NCI-H345 treated with DMSO at 0.1 percent for 48 hours (cell line): ENCODE measurements at regions not wholly inside any gene's neighbourhood (a gene's known extent, or its start where the extent isn't known, plus 50 kb on each side); places are given as distances from the start of the nearest gene placed in this dataset.

Source experiments
- DNase-seq: peaks from one replicate; lab custom pipeline; 2025; ENCODE audit not compliant: unreplicated experiment; lab: John Stamatoyannopoulos, UW

DNA sequence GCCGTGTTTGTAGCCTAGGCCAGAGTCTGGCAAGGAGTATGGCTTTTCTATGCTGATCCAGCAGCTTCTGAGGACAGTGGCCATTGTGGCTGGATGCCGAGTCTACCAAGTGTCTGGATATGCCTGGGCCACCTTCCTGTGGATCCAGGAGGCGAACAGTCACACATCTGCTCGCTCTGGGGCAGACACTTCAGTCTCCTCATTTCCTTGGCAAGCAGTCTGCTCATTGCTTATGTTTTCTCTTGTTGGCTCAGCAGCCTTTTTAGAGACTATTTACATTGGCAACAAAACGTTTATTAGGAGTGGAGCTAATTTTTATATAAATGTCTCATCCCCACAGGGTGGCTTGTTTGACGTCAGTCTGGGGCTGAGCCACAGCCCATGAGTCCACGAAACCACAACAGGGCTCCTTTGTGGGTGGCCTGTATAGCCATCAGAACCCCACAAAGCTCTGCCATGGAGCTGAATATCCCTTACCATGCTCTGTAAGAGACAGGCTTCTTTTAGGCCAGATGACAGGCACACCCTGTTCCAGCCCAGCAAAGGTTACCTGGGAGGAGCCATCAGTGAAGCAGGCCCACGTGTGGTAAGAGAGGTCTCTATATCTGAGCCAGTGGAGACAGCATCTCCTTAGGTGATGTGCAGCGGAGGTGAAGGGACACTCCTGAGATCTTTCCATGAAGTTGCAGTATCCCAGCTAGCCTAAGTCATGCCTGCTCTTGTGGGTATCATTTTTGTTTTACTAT, 221.7 kb downstream of the DIRAS2 start:
- DNase-seq: no peak

GRCh38 chr9:90421786-90422185, 220.8 kb downstream of the DIRAS2 start:
- DNase-seq: no peak

GRCh38 chr9:90423661-90424193, 218.9 kb downstream of the DIRAS2 start:
- no peak for DNase-seq

DNA sequence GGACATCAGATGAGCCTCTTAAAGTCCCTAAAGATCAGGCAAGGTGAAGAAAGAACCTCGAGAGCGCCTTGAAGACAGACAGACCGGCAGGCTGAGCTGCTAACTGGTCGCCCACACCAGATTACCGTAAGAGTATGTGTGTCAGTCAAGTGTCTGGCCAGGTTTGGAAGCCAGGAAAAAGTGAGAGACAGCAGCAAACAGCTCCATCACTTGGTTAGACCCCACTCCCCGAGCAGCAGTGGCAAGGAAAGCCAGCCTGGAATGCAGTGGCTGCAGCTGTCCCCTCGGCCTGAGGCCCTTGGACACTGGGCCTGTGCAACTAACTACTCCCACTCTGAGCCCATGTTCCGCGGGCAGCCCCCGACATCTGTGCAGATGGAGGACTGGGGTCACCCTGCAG, 214.1 kb downstream of the DIRAS2 start:
- DNase-seq: no peak

GRCh38 chr9:90432951-90433350, 209.7 kb downstream of the DIRAS2 start:
- DNase-seq: no peak

- DNase-seq: no peak
Observed at GRCh38 chr9:90433398-90433941, 209.2 kb downstream of the DIRAS2 start.

GRCh38 chr9:90441814-90442213, 200.8 kb downstream of the DIRAS2 start:
- DNase-seq: peak; percentile 20

GRCh38 chr9:90442723-90443122, 199.9 kb downstream of the DIRAS2 start:
- no peak for DNase-seq

DNA sequence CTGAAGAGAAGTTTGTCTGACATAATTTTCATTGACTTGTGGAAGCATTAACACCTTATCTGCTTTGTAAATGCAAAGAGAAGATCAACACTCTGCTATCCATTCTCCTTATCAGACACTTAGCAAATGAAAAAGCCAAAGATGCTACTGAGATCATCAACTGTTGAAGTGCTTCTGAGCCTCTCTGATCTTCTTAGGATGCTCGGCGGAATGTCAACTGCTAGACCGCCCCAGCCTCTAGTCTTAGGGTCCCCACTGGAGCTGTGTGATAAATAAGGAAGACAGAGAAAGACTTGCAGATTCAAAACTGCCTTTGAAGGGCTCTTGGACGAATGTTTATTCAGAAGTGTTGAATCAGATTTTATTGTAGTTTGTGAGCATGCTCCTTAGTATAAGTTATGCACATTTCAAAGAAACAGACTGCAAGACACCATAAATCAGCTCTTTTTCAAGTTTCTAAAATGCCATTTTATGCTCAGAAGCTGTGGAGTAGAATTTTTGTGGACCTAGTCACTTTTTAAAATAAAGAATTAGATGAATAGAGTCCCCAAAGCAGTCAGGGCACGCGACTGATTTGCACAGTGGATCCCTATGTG, 197.9 kb downstream of the DIRAS2 start:
- DNase-seq: no peak

DNA sequence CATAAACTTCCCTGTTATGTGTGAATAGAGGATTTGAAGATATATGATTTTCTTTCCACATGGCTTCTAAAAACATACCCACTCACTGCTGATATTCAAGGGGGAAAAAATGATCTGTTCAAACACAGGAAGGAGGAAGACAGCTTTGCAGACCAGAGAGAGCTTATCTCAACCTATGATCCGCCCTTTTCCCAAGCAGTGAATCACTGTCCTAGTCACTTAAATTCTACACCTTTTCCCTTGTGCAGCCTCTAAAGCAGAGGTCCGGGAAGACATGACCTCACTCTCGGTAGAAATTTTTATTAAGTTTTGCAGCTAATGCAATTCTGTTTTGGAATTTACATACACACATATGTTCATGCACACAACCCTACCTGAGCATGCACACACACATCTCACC, 197.2 kb downstream of the DIRAS2 start:
- DNase-seq: no peak

- no peak for DNase-seq
Observed at GRCh38 chr9:90446200-90446948, 196.2 kb downstream of the DIRAS2 start.

GRCh38 chr9:90447773-90448172, 194.9 kb downstream of the DIRAS2 start:
- DNase-seq: no peak

DNA sequence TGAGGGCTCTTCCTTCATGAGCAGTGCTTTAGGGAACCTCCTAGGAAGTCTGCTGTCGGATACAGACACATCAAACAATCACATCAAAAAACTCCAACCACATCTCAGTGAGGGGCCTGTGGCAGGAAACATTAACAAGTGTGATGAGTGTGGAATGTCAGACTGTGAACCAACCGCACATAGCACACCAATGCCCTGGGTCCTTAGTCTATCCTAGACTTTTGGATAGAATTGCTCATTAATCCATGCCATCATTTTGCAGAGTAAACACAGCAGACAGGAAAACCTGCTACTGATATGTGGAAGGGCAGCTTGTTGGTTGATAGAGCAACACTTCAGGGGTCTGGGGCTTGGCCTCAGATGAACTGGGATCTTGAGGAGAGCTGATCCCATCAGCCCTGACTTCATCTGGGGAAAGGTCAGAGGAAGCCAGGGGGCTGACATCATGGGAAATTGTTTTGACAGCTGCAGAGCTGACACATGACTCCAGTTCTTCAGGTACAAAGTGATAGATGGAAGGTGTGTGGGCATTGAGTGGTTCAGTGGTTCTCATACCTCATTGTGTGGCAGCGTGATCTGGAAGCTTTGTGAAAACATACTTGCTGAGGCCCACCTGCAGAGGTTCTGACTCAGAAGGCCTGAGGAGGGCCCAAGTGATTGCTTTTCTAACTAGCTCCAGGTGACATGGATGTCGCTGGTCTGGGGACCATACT, 193.3 kb downstream of the DIRAS2 start:
- DNase-seq: no peak

DNA sequence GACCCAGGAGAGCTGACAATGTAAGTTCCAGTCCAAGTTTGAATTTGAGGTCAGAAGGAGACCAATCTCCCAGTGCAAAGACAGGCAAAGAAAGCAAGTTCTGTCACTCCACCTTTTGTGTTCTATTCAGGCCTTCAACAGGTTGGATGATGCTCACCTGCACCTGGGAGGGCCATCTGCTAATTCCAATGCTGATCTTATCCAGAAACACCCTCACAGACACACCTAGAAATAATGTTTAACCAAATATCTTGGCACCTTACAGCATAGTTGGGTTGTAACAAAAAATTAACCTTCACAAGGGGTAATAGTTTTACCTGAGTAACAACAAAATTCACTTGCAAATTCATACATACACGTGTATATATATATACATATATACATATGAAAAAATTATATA, 190.8 kb downstream of the DIRAS2 start:
- no peak for DNase-seq

- no peak for DNase-seq
Observed at GRCh38 chr9:90455316-90455715, 187.3 kb downstream of the DIRAS2 start.

DNA sequence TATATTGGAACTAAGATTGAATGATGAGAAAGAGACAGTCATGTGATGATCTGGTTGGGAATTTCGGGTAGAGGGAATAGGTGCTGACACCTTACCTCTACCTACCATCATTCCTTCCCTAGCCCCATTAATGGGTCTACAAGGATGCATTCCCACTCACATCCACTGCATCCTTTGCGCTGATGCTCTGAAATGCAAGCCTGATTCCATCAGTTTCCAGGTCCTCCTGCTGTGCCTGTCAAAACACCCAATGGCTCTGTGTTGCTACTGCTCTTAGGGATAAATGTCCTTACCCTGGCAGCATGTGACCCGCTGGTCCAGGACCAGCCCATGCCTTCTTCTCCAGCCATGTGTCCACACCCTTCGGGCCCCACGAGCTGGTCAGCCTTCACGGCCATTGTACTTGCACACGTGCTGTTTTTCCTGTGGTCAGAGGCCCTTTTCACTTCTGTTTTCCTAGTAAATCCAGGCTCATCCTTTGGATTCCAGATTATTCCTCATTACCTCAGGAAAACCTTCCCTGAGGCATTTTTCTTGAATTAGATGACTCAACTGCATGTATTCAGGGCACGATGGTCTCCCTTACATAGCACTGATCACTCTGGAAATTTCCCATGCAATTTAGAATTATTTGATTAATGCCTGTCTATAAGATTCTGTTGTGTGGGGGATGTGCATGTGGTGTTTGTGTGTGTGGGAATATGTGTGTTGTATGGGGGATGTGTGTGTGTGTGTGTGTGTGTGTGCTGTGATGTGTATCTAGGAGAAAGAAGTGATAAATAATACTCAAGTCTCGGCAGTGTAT, 185.0 kb downstream of the DIRAS2 start:
- no peak for DNase-seq

- DNase-seq: no peak
Observed at GRCh38 chr9:90458485-90458884, 184.1 kb downstream of the DIRAS2 start.

GRCh38 chr9:90459321-90459720, 183.3 kb downstream of the DIRAS2 start:
- DNase-seq: no peak

GRCh38 chr9:90460220-90460619, 182.4 kb downstream of the DIRAS2 start:
- DNase-seq: no peak

- peak; percentile 21 for DNase-seq
Observed at GRCh38 chr9:90464978-90465377, 177.6 kb downstream of the DIRAS2 start.
